Skeletal muscle satellite cell (primary cell): ENCODE measurements at regions not wholly inside any gene's neighbourhood (a gene's known extent, or its start where the extent isn't known, plus 50 kb on each side); places are given as distances from the start of the nearest gene placed in this dataset.

Source experiments
- H3K27me3 ChIP-seq: 2 replicates; pipeline ENCODE4 v1.7.0; 2013; ENCODE audit warnings: low read length; ENCODE audit not compliant: control insufficient read depth, insufficient read depth
- H3K36me3 ChIP-seq: 2 replicates; pipeline ENCODE4 v1.7.0; 2013; ENCODE audit warnings: mild to moderate bottlenecking, control low read depth, low read length; ENCODE audit not compliant: insufficient read depth
- H3K4me1 ChIP-seq: 2 replicates; pipeline ENCODE4 v1.7.0; 2013; ENCODE audit warnings: low read length; ENCODE audit not compliant: control insufficient read depth, insufficient read depth
- H3K4me2 ChIP-seq: 2 replicates; pipeline ENCODE4 v1.7.0; 2013; ENCODE audit warnings: mild to moderate bottlenecking, low read length
- H3K4me3 ChIP-seq: 2 replicates; pipeline ENCODE4 v1.7.0; 2013; ENCODE audit warnings: low read length
- H3K9ac ChIP-seq: 2 replicates; pipeline ENCODE4 v1.7.0; 2013; ENCODE audit warnings: mild to moderate bottlenecking, low read depth, low read length, moderate library complexity
- H3K9me3 ChIP-seq: replicated peaks from 2 replicates; pipeline ENCODE4 v1.7.0; 2013; ENCODE audit warnings: mild to moderate bottlenecking, control low read depth, low read length

DNA sequence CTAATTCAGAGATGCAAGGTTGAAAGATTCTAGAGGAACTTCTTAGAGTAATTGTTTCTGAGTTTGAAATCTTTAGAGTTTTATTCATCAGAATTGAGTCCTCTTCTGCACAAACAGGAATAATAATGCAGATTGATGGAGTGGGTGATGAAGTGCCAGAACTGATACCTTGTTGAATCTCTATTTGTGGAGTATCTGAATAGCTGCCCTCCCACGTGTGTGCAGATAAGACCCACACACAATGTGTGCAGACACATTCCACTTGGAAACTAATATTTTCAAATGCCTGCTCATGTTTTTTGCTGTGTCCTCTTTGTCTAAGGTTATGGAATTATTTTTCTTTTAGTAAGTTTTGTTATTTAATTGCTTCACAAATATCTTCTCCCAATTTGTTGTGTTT, 1167.8 kb upstream of the MAP3K7 start:
- Histone ChIP-seq H3K4me2 (no peak overlapping the region), H3K27me3 (no peaks in the 10 kb centered on the region), H3K9ac (no peak overlapping the region), H3K36me3 (no peaks in the 10 kb centered on the region), H3K4me1 (no peaks in the 10 kb centered on the region), H3K4me3 (no peak overlapping the region), H3K9me3 (no peaks in the 10 kb centered on the region)

DNA sequence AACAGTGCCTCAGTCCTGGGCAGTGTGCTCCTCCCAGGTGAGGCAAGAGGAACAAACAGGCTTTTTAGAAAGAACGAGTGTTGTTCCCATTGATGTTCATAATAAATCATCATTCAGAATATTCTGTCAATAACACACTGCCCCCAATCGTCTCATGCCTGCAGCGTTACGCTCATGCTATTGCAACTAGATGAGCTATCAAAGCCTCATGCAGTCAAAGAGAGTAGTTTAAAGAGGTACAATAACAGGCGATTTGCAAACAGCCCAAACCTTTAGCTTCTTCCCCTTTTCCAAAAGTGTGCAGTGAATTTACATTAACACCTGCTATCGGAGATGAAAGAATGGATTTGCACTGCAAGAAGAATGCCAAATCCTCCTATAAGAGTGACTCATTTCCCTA, 1164.7 kb upstream of the MAP3K7 start:
- H3K9ac ChIP-seq: no peak overlapping the region
- no peak overlapping the region for H3K4me3 ChIP-seq
- no peaks in the 10 kb centered on the region for H3K36me3 ChIP-seq
- H3K27me3 ChIP-seq: no peaks in the 10 kb centered on the region
- H3K4me2 ChIP-seq: no peak overlapping the region
- no peaks in the 10 kb centered on the region for H3K4me1 ChIP-seq
- no peaks in the 10 kb centered on the region for H3K9me3 ChIP-seq

DNA sequence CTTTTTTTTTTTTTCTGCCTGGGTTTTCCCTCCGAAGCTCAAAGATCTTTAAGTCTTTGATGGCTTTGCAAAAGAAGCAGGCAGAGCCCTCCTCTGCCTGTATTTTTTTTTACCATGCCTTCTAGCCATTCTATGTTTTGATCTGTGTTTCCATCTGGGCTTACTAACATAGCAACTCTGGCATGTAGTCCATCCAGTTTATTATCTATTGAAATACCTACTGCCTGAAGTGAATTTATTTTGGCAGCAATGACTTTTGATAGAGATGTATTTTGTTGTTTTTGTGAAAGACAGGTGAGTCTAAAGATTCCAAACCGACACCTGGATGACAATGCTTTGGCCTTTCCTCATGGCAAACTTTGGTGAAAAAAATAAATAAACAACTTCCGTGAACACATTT, 1157.7 kb upstream of the MAP3K7 start:
- Histone ChIP-seq H3K36me3 (no peaks in the 10 kb centered on the region), H3K27me3 (no peaks in the 10 kb centered on the region), H3K4me2 (no peak overlapping the region), H3K4me1 (no peaks in the 10 kb centered on the region), H3K4me3 (no peak overlapping the region), H3K9ac (no peak overlapping the region), H3K9me3 (no peaks in the 10 kb centered on the region)

DNA sequence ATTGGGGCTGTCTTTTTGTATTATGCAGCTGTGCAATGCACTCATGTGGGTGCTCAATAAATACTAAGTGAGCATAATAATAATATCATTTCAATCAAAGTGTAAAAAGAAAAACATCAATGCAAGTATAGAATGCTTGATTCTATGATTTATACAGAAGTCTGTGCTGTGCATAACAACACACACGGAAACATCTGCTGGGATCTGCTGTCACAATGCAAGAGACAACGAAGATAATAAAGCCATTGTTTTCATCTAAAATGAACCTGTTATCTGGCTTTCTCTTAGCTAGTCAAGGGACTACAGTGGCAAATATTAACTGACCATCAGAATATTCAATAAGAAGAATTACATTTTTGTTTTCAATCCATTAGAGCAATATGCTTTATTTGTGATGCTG, 1156.9 kb upstream of the MAP3K7 start:
- Histone ChIP-seq H3K36me3 (no peaks in the 10 kb centered on the region), H3K4me2 (no peak overlapping the region), H3K9ac (no peak overlapping the region), H3K9me3 (no peaks in the 10 kb centered on the region), H3K4me3 (no peak overlapping the region), H3K4me1 (no peaks in the 10 kb centered on the region), H3K27me3 (no peaks in the 10 kb centered on the region)

DNA sequence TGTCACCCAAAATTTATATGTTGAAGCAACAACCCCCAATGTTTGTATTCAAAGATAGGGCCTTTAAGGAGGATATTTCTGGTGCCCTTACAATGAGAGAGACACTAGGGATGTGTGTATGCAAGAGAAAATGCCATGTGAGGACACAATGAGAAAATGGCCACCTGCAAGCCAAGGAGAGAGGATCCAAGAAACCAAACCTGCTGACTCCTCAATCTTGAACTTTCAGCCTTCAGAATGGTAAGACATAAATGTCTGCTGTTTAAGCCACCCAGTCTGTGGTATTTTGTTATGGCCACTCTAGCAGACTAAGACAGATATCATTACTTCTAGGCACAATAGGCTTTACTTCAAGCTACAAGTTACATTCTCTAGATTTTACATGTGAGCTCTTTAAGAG, 1145.1 kb upstream of the MAP3K7 start:
- H3K4me3 ChIP-seq: no peak overlapping the region
- no peaks in the 10 kb centered on the region for H3K27me3 ChIP-seq
- H3K9ac ChIP-seq: no peak overlapping the region
- H3K4me2 ChIP-seq: no peak overlapping the region
- H3K4me1 ChIP-seq: no peaks in the 10 kb centered on the region
- no peaks in the 10 kb centered on the region for H3K36me3 ChIP-seq
- no peaks in the 10 kb centered on the region for H3K9me3 ChIP-seq

DNA sequence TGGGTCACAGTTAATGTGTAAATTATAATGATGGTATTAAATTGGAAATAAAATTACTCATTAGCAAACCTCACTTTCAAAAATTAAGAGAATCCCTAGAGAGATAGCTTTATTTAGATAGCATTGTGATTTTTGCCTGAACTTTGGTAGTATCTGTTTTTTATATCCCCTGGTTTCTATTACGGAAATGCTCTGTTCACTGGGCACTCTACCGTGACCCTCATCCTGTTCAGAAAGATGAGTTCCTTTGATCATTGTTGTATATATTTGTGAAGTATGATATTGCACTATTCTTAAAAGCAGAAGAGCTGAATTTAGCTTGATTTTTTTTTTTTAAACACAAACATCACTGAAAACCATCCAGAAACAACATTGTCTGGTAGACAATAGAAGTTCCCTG, 1143.8 kb upstream of the MAP3K7 start:
- H3K4me3 ChIP-seq: no peak overlapping the region
- H3K4me1 ChIP-seq: no peaks in the 10 kb centered on the region
- H3K4me2 ChIP-seq: no peak overlapping the region
- no peaks in the 10 kb centered on the region for H3K27me3 ChIP-seq
- H3K9ac ChIP-seq: no peak overlapping the region
- H3K9me3 ChIP-seq: no peaks in the 10 kb centered on the region
- no peaks in the 10 kb centered on the region for H3K36me3 ChIP-seq

DNA sequence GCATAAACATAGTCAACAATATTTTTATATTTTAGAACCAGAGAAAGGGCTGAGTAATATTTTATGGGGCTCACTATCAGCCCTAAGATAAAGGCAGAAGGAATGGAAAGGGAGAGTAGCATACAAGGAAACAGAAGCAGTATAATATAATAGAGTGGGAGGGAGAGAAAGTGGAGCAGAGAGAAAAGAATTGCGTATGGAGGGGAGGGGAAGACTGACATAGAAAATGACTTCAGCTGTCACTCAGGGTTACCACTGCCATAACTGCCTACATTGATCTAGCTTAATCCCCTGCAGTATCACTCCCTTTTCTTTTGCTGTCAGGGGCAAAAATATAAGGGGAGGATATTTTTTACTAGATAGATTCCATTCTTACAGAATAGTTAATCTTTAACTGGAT, 1133.5 kb upstream of the MAP3K7 start:
- Histone ChIP-seq H3K4me3 (no peak overlapping the region), H3K4me2 (no peak overlapping the region), H3K36me3 (no peaks in the 10 kb centered on the region)

DNA sequence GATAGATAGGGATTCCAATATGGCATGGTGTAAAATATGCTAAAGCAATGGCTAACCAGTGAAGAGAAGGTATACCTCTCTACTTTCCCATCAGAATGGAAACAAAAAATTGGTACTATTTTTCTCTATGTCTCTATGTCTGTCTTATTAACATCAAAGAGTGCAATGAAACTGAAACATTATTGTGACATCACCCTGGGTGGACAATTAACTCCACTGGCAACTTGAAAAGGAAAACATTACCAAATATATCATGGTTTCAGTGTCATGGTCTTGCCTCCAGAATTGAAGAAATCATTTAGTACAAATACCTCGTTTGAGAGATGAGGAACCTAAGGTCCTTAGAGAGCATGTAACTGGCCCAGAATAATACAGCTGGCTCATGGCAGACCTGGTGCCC, 1132.5 kb upstream of the MAP3K7 start:
- no peaks in the 10 kb centered on the region for H3K36me3 ChIP-seq
- H3K27me3 ChIP-seq: no peaks in the 10 kb centered on the region
- H3K4me2 ChIP-seq: no peak overlapping the region
- H3K4me3 ChIP-seq: no peak overlapping the region
- H3K9ac ChIP-seq: no peak overlapping the region
- H3K4me1 ChIP-seq: no peaks in the 10 kb centered on the region
- no peaks in the 10 kb centered on the region for H3K9me3 ChIP-seq

More for the DNA sequence above, 1133.5 kb upstream of the MAP3K7 start:
- Histone ChIP-seq H3K9me3 (no peaks in the 10 kb centered on the region), H3K9ac (no peak overlapping the region), H3K4me1 (no peaks in the 10 kb centered on the region), H3K27me3 (no peaks in the 10 kb centered on the region)

DNA sequence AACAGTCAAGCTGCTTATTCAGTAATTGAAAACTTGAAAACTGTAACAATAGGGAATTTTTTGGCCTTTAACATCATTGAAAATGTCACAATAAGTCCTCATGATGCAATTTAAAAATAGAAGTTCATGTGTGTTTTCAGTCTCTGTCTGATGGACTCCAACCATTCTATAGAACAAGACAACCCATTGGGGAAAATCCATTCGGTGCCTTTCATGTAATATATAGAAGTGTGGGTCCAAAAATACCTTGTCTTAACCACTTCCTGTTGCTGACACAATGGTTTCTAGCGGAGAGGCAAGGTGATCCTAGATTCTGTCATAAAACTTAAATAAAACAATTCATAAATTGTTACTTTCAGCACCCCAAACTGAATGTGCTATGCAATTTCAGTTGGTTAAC, 1131.3 kb upstream of the MAP3K7 start:
- Histone ChIP-seq H3K9ac (no peak overlapping the region), H3K36me3 (no peaks in the 10 kb centered on the region)

DNA sequence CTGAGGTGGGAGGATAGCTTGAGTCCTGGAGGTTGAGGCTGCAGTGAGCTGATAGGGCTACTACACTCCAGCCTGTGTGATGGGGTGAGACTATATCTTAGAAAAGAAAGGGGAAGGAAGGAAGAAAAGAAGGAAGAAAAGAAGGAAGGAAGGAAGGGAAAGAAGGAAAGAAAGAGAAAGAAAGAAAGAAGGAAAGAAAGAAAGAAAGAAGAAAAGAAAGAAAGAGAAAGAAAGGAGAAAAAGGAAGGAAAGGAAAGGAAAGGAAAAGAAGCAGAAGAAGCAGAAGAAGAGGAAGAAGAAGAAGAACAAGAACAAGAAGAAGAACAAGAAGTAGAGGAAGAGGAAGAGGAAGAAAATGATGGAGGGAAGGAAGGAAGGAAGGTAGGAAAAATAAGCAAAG, 1130.2 kb upstream of the MAP3K7 start:
- H3K4me2 ChIP-seq: no peak overlapping the region
- H3K36me3 ChIP-seq: no peaks in the 10 kb centered on the region
- H3K27me3 ChIP-seq: no peaks in the 10 kb centered on the region
- H3K9ac ChIP-seq: no peak overlapping the region
- no peaks in the 10 kb centered on the region for H3K4me1 ChIP-seq
- H3K9me3 ChIP-seq: no peaks in the 10 kb centered on the region
- H3K4me3 ChIP-seq: no peak overlapping the region

More for the DNA sequence above, 1131.3 kb upstream of the MAP3K7 start:
- Histone ChIP-seq H3K4me2 (no peak overlapping the region), H3K9me3 (no peaks in the 10 kb centered on the region), H3K27me3 (no peaks in the 10 kb centered on the region), H3K4me1 (no peaks in the 10 kb centered on the region), H3K4me3 (no peak overlapping the region)

DNA sequence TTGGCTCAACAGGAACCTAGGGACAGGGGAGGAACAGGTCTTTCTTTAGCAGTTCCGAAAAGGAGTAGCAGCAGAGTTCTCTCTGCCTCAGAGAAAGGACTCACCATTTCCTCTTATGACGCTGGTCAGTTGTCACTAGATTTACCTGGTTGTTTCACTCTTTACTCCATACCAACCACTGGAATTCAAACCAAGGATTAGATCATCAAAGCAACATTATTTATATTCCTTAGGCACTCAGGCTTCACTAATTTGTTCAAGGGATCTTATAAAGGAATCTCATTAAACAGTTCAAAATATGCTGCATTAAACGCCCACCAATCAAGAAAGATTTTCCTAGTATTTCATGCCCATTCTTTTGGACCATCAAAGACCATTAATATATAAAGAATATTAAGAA, 1129.5 kb upstream of the MAP3K7 start:
- no peaks in the 10 kb centered on the region for H3K9me3 ChIP-seq
- no peaks in the 10 kb centered on the region for H3K27me3 ChIP-seq
- no peak overlapping the region for H3K4me3 ChIP-seq
- no peaks in the 10 kb centered on the region for H3K36me3 ChIP-seq
- no peaks in the 10 kb centered on the region for H3K4me1 ChIP-seq
- H3K4me2 ChIP-seq: no peak overlapping the region
- no peak overlapping the region for H3K9ac ChIP-seq

DNA sequence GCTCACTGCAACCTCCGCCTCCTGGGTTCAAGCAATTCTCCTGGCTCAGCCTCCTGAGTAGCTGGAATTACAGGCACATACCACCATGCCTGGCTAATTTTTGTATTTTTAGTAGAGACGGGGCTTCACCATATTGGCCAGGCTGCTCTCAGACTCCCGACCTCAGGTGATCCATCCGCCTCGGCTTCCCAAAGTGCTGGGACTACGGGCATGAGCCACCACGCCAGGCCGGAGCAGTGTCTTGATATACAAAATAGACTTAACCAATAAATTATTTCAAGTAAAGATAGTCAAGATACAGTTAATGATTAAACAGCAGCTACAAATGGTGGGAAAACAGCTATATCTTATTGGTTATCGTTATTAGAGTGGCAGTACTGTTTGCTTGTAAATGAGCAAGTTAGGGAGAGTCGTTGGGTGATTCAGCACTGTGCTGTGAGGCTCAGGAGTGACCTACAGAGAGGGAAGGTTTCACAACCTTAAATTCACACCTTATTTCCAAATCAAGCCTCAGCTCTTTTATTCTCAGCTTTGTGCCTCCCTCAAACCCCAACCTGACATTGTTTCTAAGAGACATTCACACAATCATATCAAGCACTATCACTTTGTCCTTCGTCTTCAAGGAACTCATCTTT, 1128.4 kb upstream of the MAP3K7 start:
- Histone ChIP-seq H3K4me1 (no peaks in the 10 kb centered on the region), H3K9me3 (no peaks in the 10 kb centered on the region), H3K4me2 (no peak overlapping the region), H3K4me3 (no peak overlapping the region), H3K36me3 (no peaks in the 10 kb centered on the region), H3K9ac (no peak overlapping the region), H3K27me3 (no peaks in the 10 kb centered on the region)
